RWPE2 (cell line): ENCODE measurements at regions not wholly inside any gene's neighbourhood (a gene's known extent, or its start where the extent isn't known, plus 50 kb on each side); places are given as distances from the start of the nearest gene placed in this dataset.

Experiments used
- ATAC-seq: fragments of 200-7000 bp; cut with Tn5 transposase; 3 replicates; pipeline ENCODE4 v1.9.1; 2021; ENCODE audit warnings: low read depth
- DNase-seq: peaks from one replicate; pipeline ENCODE4 v3.0.0-alpha.2; 2020; ENCODE audit warnings: low spot score
- H3K27ac ChIP-seq: fragments of 450-650 bp; 2 replicates; pipeline ENCODE4 v1.5.1; 2017; ENCODE audit warnings: mild to moderate bottlenecking; ENCODE audit not compliant: poor library complexity, severe bottlenecking
- H3K27me3 ChIP-seq: fragments of 250-450 bp; sonication (Bioruptor Pico); 2 replicates; pipeline ENCODE4 v1.5.1; 2021; ENCODE audit warnings: mild to moderate bottlenecking, moderate library complexity; ENCODE audit not compliant: insufficient read depth, poor library complexity, severe bottlenecking
- H3K36me3 ChIP-seq: fragments of 250-450 bp; sonication (Bioruptor Pico); 2 replicates; pipeline ENCODE4 v1.5.1; 2020; ENCODE audit warnings: low read depth, mild to moderate bottlenecking, moderate library complexity
- H3K4me1 ChIP-seq: fragments of 250-450 bp; sonication (Bioruptor Pico); 2 replicates; pipeline ENCODE4 v1.5.1; 2021; ENCODE audit warnings: mild to moderate bottlenecking, moderate library complexity; ENCODE audit not compliant: insufficient read depth, poor library complexity, severe bottlenecking
- H3K4me3 ChIP-seq: fragments of 250-450 bp; sonication (Bioruptor Pico); 2 replicates; pipeline ENCODE4 v1.5.1; 2021; ENCODE audit warnings: mild to moderate bottlenecking, moderate library complexity; ENCODE audit not compliant: severe bottlenecking
- H3K9me3 ChIP-seq: fragments of 250-450 bp; sonication (Bioruptor Pico); 2 replicates; pipeline ENCODE4 v1.5.1; 2021; ENCODE audit warnings: mild to moderate bottlenecking, moderate library complexity; ENCODE audit not compliant: severe bottlenecking
- CTCF ChIP-seq: fragments of 450-650 bp; IDR thresholded peaks from one replicate; pipeline ENCODE4 v1.5.1; 2017; ENCODE audit warnings: mild to moderate bottlenecking, moderate library complexity; ENCODE audit not compliant: poor library complexity, severe bottlenecking

DNA sequence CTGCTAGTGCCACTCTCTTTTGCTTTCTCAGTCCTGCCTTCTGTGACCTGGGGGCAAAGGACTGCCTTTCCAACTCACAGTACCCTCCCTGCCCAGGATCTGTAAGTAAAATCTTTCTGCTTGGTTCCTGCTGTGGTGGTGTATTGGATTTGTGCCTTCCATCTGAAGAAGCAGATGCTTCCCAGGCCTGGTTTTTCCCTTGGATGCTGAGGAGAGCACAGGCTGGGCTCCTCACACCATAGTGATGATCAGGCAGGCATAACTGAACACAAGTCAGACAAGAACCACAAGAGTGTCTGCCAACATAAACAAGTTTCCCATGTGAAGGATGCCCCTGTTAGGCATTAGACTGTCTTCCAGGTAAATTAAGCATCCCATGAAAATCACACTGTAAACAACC lies 121.3 kb upstream of the NRXN1 start:
- Histone ChIP-seq H3K4me1 (no peaks in the 10 kb centered on the region), H3K27me3 (peaks cover 5% of the 10 kb centered on the region), H3K4me3 (no peak overlapping the region), H3K27ac (no peak overlapping the region), H3K9me3 (no peaks in the 10 kb centered on the region), H3K36me3 (no peaks in the 10 kb centered on the region)
- DNase-seq (no peak), ATAC-seq (no peak)
- TF ChIP-seq CTCF: no peak

DNA sequence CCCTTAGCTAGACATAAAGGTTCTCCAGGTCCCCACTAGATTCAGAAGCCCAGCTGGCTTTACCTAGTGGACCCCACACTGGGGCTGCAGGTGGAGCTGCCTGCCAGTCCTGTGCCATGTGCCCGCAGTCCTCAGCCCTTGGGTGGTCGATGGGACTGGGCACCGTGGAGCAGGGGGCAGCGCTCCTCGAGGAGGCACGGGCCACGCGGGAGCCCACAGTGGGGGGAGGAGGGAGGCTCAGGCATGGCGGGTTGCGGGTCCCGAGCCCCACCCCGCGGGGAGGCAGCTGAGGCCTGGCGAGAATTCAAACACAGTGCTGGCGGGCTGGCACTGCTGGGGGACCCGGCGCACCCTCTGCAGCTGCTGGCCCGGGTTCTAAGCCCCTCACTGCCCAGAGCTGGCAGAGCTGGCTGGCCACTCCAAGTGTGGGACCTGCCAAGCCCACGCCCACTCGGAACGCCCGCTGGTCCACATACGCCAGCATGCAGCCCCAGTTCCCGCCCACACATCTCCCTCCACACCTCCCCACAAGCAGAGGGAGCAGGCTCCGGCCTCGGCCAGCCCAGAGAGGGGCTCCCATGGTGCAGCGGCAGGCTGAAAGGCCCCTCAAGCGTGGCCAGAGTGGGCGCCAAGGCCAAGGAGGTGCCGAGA lies 119.7 kb upstream of the NRXN1 start:
- Histone ChIP-seq H3K27me3 (peaks cover 5% of the 10 kb centered on the region), H3K4me1 (no peaks in the 10 kb centered on the region), H3K9me3 (no peaks in the 10 kb centered on the region), H3K27ac (no peak overlapping the region), H3K4me3 (no peak overlapping the region), H3K36me3 (no peaks in the 10 kb centered on the region)
- no peak for ATAC-seq
- peak; percentile 36 for DNase-seq
- TF ChIP-seq CTCF: no peak

- Histone ChIP-seq H3K9me3 (no peaks in the 10 kb centered on the region), H3K4me1 (no peaks in the 10 kb centered on the region), H3K36me3 (no peaks in the 10 kb centered on the region), H3K27me3 (peaks cover 5% of the 10 kb centered on the region), H3K27ac (no peak overlapping the region), H3K4me3 (no peak overlapping the region)
- ATAC-seq (no peak), DNase-seq (no peak)
- no peak for TF ChIP-seq CTCF
Observed at GRCh38 chr2:51149725-51150124, 117.8 kb upstream of the NRXN1 start.

DNA sequence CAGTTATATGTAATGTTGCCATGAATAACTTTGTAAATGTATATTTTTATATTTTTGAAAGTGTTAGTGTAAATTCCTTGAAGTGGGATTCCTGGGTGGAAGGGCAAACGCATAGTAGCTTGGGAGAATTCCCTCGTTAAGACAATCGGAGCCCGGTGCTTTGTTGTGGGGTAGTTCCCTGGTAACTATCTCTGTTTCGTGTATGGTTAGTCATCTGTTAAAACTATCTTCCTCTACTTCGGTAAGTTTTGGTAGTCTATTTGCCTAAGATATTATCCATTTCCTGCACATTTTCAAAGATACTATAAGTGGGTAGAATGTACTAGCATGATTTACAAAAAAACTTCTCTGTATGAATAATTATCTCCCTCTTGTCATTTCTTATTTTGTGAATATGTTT lies 113.8 kb upstream of the NRXN1 start:
- Histone ChIP-seq H3K36me3 (no peaks in the 10 kb centered on the region), H3K27me3 (no peaks in the 10 kb centered on the region), H3K9me3 (no peaks in the 10 kb centered on the region), H3K4me3 (no peak overlapping the region), H3K27ac (no peak overlapping the region), H3K4me1 (no peaks in the 10 kb centered on the region)
- no peak for ATAC-seq
- no peak for TF ChIP-seq CTCF
- no peak for DNase-seq

DNA sequence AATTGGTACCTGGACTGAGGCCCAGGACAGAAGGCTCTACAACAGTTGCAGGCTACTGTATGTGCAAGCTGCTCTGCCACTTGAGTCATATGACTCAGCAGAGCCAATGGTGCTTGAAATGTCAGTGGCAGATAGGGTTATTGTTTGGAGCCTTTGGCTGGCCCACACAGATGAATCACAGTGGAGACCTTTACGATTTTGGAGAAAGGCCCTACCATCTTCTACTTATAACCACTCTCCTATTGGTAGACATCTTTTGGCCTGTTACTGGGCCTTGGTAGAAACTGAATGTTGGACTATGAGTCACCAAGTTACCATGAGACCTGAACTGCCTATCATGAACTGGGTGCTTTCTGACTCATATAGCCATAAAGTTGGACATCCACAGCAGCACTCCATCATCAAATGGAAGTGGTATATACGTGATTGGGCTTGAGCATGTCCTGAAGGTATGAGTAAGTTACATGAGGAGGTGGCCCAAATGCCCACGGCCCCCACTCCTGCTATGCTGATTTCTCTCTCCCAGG lies 88.9 kb upstream of the NRXN1 start:
- H3K36me3 ChIP-seq: no peaks in the 10 kb centered on the region
- TF ChIP-seq CTCF: no peak
- no peak for DNase-seq
- H3K27ac ChIP-seq: no peak overlapping the region
- H3K27me3 ChIP-seq: no peaks in the 10 kb centered on the region
- H3K4me3 ChIP-seq: no peak overlapping the region
- no peak for ATAC-seq
- H3K9me3 ChIP-seq: no peaks in the 10 kb centered on the region
- H3K4me1 ChIP-seq: no peaks in the 10 kb centered on the region
